AG10803 (cell line): ENCODE measurements at regions not wholly inside any gene's neighbourhood (a gene's known extent, or its start where the extent isn't known, plus 50 kb on each side); places are given as distances from the start of the nearest gene placed in this dataset.
"Not testable (repeated sequence)": the region's sequence is repeated elsewhere in the genome, so short reads cannot be mapped to it uniquely, and the experiment has no call there.

Experiments
- DNase-seq: peaks from one replicate; pipeline ENCODE4 v3.0.0; 2010; ENCODE audit warnings: low read depth
- H3K4me3 ChIP-seq: 2 replicates; pipeline ENCODE4 v1.5.1; 2011; ENCODE audit warnings: mild to moderate bottlenecking, low read length, control low read depth
- TF ChIP-seq, protein P1 (sequence below): conservative IDR thresholded peaks from 2 replicates; pipeline ENCODE4 v1.5.1; 2011; ENCODE audit warnings: mild to moderate bottlenecking, low read length, control low read depth, inconsistent platforms

- TF ChIP-seq, protein P1, sequence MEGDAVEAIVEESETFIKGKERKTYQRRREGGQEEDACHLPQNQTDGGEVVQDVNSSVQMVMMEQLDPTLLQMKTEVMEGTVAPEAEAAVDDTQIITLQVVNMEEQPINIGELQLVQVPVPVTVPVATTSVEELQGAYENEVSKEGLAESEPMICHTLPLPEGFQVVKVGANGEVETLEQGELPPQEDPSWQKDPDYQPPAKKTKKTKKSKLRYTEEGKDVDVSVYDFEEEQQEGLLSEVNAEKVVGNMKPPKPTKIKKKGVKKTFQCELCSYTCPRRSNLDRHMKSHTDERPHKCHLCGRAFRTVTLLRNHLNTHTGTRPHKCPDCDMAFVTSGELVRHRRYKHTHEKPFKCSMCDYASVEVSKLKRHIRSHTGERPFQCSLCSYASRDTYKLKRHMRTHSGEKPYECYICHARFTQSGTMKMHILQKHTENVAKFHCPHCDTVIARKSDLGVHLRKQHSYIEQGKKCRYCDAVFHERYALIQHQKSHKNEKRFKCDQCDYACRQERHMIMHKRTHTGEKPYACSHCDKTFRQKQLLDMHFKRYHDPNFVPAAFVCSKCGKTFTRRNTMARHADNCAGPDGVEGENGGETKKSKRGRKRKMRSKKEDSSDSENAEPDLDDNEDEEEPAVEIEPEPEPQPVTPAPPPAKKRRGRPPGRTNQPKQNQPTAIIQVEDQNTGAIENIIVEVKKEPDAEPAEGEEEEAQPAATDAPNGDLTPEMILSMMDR, result no peak
- H3K4me3 ChIP-seq, result no peak overlapping the region
- DNase-seq, result no peak
These were observed 233.2 kb downstream of the PHLDA1 start for GRCh38 chr12:75798136-75798926.

GRCh38 chr12:75795125-75795524 lies 236.5 kb downstream of the PHLDA1 start:
- TF ChIP-seq, protein P1, result no peak
- no peak for DNase-seq
- no peak overlapping the region for H3K4me3 ChIP-seq

GRCh38 chr12:75792687-75793086 lies 238.9 kb downstream of the PHLDA1 start:
- H3K4me3 ChIP-seq, result no peak overlapping the region
- DNase-seq, result peak; percentile 64
- TF ChIP-seq, protein P1, result no peak

DNA sequence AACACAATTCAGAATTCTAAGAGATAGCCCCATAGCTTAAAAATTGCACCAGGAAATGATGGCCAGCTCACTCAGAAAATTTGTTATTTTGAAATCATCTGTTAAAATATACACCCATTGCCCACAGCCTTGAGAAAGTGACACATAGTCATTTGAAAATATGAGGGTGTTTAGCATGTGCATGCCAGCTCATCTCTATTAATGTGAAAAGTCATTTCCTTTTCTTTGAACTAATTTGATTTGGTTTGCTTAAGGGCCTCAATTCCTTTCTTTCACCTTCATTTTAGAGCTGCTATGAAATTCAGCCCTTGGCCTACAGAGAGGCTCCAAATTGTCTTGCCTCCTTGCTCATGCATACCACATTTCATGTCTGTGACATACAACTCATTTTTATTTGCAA lies 241.4 kb downstream of the PHLDA1 start:
- DNase-seq, result peak; percentile 50
- H3K4me3 ChIP-seq, result no peak overlapping the region
- TF ChIP-seq, protein P1, result no peak

DNA sequence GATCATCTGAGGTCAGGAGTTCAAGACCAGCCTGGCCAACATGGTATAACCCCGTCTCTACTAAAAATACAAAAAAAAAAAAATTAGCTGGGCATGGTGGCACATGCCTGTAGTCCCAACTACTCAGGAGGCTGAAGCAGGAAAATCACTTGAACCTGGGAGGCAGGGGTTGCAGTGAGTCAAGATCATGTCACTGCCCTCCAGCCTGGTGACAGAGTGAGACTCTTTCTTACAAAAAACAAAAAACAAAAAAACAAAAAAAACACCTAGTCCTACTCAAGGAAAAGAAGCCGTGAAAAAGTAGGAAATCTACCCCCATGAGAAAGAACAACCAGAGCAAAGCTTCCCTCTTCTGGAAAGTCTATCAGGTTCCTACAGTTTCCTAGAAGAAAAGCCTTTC lies 244.4 kb downstream of the PHLDA1 start:
- DNase-seq, H3K4me3 ChIP-seq: not testable (repeated sequence)

DNA sequence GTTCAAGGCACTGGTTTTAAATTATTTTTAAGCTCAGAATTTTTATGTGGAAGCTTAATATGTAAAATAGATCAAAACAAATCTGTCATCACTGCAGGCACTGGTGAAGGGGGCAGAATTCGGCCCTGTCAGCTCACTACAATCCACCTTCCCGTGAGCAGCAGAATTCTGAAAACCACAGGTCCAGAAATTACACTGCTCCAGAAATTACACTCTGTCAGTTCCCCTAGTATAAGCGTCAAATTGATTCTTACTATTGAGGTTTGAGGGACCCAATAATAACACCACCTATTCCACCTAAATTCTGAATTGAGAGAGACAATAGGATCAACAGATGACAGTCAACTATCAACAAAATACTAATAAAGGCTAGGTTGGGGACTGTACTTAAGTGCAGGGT lies 245.5 kb downstream of the PHLDA1 start:
- TF ChIP-seq, protein P1, result no peak
- DNase-seq, result no peak
- H3K4me3 ChIP-seq, result no peak overlapping the region

- TF ChIP-seq, protein P1, result no peak
- no peak for DNase-seq
- no peak overlapping the region for H3K4me3 ChIP-seq
These were observed 247.0 kb downstream of the PHLDA1 start for GRCh38 chr12:75784591-75784990.
